ENCODE measurements at regions not wholly inside any gene's neighbourhood (a gene's known extent, or its start where the extent isn't known, plus 50 kb on each side); places are given as distances from the start of the nearest gene placed in this dataset.

DNA sequence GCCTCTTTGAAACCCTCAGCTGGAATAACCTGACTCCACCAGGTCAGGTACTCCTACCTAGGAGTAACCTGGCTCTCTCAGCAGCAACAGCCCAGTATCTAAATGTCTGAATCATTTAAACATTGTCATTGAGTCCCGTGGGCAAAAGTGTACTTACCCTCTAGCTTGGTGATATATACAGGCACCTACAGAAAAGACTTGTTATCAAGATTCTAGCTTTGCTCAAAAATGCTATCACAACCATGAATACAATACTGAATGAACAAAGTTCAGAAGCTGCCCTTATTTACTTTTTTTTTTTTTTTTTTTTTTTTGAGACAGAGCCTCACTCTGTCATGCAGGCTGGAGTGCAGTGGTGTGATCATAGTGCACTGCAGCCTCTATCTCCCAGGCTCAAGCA is 268.2 kb downstream of the ZNF608 start (continued):
- no peak for TF ChIP-seq CREB5 (CRISPR knock-in tag; IDR thresholded peaks at IDR 0.05; ENCODE audit: low read depth)

GRCh38 chr5:124477577-124477976 is 268.9 kb downstream of the ZNF608 start:
- no peak for TF ChIP-seq CREB5 (CRISPR knock-in tag; IDR thresholded peaks at IDR 0.05; ENCODE audit: low read depth)
- TF ChIP-seq CSDC2 (CRISPR knock-in tag; IDR thresholded peaks at IDR 0.05) = no peak
- TF ChIP-seq BACH2 (CRISPR knock-in tag; IDR thresholded peaks at IDR 0.05; ENCODE audit: borderline replicate concordance) = no peak
- no peak for TF ChIP-seq TOX (CRISPR knock-in tag; IDR thresholded peaks at IDR 0.05; ENCODE audit: borderline replicate concordance)
- TF ChIP-seq ZNF8 (CRISPR knock-in tag; IDR thresholded peaks at IDR 0.05) = no peak
- no peak for TF ChIP-seq ISL1 (CRISPR knock-in tag; IDR thresholded peaks at IDR 0.05)
- TF ChIP-seq ESRRG (CRISPR knock-in tag; IDR thresholded peaks at IDR 0.05) = no peak
- no peak for TF ChIP-seq ZNF565 (CRISPR knock-in tag; conservative IDR thresholded peaks at IDR 0.05; ENCODE audit: low read depth)
- TF ChIP-seq PATZ1 (CRISPR knock-in tag; IDR thresholded peaks at IDR 0.05; ENCODE audit: borderline replicate concordance) = no peak
- TF ChIP-seq ARNTL (CRISPR knock-in tag; IDR thresholded peaks at IDR 0.05; ENCODE audit: borderline replicate concordance, low read depth) = no peak
- TF ChIP-seq RARB (CRISPR knock-in tag; IDR thresholded peaks at IDR 0.05) = no peak
- TF ChIP-seq, protein P1, sequence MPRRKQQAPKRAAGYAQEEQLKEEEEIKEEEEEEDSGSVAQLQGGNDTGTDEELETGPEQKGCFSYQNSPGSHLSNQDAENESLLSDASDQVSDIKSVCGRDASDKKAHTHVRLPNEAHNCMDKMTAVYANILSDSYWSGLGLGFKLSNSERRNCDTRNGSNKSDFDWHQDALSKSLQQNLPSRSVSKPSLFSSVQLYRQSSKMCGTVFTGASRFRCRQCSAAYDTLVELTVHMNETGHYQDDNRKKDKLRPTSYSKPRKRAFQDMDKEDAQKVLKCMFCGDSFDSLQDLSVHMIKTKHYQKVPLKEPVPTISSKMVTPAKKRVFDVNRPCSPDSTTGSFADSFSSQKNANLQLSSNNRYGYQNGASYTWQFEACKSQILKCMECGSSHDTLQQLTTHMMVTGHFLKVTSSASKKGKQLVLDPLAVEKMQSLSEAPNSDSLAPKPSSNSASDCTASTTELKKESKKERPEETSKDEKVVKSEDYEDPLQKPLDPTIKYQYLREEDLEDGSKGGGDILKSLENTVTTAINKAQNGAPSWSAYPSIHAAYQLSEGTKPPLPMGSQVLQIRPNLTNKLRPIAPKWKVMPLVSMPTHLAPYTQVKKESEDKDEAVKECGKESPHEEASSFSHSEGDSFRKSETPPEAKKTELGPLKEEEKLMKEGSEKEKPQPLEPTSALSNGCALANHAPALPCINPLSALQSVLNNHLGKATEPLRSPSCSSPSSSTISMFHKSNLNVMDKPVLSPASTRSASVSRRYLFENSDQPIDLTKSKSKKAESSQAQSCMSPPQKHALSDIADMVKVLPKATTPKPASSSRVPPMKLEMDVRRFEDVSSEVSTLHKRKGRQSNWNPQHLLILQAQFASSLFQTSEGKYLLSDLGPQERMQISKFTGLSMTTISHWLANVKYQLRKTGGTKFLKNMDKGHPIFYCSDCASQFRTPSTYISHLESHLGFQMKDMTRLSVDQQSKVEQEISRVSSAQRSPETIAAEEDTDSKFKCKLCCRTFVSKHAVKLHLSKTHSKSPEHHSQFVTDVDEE (CRISPR knock-in tag; IDR thresholded peaks at IDR 0.05) = no peak
- no peak for TF ChIP-seq GLIS3 (CRISPR knock-in tag; IDR thresholded peaks at IDR 0.05)
- TF ChIP-seq ZC3H10 (CRISPR knock-in tag; IDR thresholded peaks at IDR 0.05) = no peak
- no peak for ATAC-seq

DNA sequence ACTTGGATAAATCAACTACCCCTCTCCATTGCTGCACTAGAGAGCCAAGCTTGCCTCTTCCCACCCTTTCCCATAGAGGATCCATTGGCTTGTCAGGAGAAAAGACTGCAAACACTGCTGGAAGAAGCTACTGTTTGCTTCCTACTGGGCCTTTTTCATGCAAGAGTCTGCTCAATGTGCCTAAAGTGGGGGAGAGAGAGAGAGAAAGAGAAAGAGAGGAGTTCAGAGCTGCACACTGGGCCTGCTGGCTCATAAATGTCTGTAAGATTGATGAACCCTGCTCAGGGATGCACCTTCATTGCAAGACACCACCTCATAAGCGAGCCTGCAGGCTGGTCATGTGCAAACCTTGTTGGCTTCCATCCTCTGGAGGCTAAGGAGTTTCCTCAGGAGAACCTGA is 269.4 kb downstream of the ZNF608 start:
- TF ChIP-seq TOX (CRISPR knock-in tag; IDR thresholded peaks at IDR 0.05; ENCODE audit: borderline replicate concordance) (no peak), ISL1 (CRISPR knock-in tag; IDR thresholded peaks at IDR 0.05) (no peak), SNAI2 (CRISPR knock-in tag; IDR thresholded peaks at IDR 0.05) (no peak), ZFP3 (CRISPR knock-in tag; IDR thresholded peaks at IDR 0.05) (no peak), CREB5 (CRISPR knock-in tag; IDR thresholded peaks at IDR 0.05; ENCODE audit: low read depth) (no peak), RARB (CRISPR knock-in tag; IDR thresholded peaks at IDR 0.05) (no peak), TCF4 (CRISPR knock-in tag; IDR thresholded peaks at IDR 0.05; ENCODE audit: borderline replicate concordance) (no peak), ZNF8 (CRISPR knock-in tag; IDR thresholded peaks at IDR 0.05) (no peak), BACH2 (CRISPR knock-in tag; IDR thresholded peaks at IDR 0.05; ENCODE audit: borderline replicate concordance) (no peak), ARNTL (CRISPR knock-in tag; IDR thresholded peaks at IDR 0.05; ENCODE audit: borderline replicate concordance, low read depth) (no peak), CSDC2 (CRISPR knock-in tag; IDR thresholded peaks at IDR 0.05) (no peak), ZNF565 (CRISPR knock-in tag; conservative IDR thresholded peaks at IDR 0.05; ENCODE audit: low read depth) (no peak), ZNF70 (CRISPR knock-in tag; IDR thresholded peaks at IDR 0.05) (no peak), ESRRG (CRISPR knock-in tag; IDR thresholded peaks at IDR 0.05) (no peak)
- TF ChIP-seq, protein P2, sequence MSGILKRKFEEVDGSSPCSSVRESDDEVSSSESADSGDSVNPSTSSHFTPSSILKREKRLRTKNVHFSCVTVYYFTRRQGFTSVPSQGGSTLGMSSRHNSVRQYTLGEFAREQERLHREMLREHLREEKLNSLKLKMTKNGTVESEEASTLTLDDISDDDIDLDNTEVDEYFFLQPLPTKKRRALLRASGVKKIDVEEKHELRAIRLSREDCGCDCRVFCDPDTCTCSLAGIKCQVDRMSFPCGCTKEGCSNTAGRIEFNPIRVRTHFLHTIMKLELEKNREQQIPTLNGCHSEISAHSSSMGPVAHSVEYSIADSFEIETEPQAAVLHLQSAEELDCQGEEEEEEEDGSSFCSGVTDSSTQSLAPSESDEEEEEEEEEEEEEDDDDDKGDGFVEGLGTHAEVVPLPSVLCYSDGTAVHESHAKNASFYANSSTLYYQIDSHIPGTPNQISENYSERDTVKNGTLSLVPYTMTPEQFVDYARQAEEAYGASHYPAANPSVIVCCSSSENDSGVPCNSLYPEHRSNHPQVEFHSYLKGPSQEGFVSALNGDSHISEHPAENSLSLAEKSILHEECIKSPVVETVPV (CRISPR knock-in tag; IDR thresholded peaks at IDR 0.05) = no peak
- TF ChIP-seq, protein P1 (CRISPR knock-in tag; IDR thresholded peaks at IDR 0.05) = no peak

More for the DNA sequence above, 269.4 kb downstream of the ZNF608 start:
- no peak for ATAC-seq
